ENCODE measurements at regions not wholly inside any gene's neighbourhood (a gene's known extent, or its start where the extent isn't known, plus 50 kb on each side); places are given as distances from the start of the nearest gene placed in this dataset.

DNA sequence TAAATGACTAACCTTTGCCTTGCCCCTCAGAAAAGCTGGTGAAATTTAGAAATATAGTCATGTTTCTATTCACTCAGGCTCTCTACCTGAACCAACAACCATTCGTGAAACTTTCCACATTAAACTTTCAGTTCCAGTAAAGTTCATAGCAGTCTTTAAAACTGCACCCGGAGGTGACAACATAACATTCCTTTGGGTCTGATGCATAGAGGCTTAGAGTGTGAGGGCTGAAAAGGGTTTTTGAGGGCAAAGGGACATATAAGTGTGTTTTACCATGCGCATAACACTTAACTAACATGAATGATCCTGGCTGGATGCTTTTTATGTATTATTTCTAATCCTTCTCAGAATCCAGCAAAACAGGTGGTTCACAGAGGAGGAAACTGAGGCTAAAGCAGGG is 471.7 kb upstream of the MCTP2 start (continued):
- TF ChIP-seq, protein P1, sequence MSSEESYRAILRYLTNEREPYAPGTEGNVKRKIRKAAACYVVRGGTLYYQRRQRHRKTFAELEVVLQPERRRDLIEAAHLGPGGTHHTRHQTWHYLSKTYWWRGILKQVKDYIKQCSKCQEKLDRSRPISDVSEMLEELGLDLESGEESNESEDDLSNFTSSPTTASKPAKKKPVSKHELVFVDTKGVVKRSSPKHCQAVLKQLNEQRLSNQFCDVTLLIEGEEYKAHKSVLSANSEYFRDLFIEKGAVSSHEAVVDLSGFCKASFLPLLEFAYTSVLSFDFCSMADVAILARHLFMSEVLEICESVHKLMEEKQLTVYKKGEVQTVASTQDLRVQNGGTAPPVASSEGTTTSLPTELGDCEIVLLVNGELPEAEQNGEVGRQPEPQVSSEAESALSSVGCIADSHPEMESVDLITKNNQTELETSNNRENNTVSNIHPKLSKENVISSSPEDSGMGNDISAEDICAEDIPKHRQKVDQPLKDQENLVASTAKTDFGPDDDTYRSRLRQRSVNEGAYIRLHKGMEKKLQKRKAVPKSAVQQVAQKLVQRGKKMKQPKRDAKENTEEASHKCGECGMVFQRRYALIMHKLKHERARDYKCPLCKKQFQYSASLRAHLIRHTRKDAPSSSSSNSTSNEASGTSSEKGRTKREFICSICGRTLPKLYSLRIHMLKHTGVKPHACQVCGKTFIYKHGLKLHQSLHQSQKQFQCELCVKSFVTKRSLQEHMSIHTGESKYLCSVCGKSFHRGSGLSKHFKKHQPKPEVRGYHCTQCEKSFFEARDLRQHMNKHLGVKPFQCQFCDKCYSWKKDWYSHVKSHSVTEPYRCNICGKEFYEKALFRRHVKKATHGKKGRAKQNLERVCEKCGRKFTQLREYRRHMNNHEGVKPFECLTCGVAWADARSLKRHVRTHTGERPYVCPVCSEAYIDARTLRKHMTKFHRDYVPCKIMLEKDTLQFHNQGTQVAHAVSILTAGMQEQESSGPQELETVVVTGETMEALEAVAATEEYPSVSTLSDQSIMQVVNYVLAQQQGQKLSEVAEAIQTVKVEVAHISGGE (CRISPR knock-in tag; IDR thresholded peaks at IDR 0.05), result no peak
- TF ChIP-seq SREBF1 (IDR thresholded peaks at IDR 0.05; ENCODE audit: low read length) (no peak), CBFB (IDR thresholded peaks at IDR 0.05; ENCODE audit: low read depth) (no peak), ATF3 (IDR thresholded peaks at IDR 0.05; ENCODE audit: borderline replicate concordance, extremely low read depth, low read depth, low read length) (no peak), SUPT20H (IDR thresholded peaks at IDR 0.05; ENCODE audit: borderline replicate concordance, control insufficient read depth, low read depth, low read length) (no peak), SUZ12 (IDR thresholded peaks at IDR 0.05; ENCODE audit: unreplicated experiment) (no peak), RCOR1 (conservative IDR thresholded peaks at IDR 0.05; ENCODE audit: low read depth, low read length) (no peak), HDAC2 (IDR thresholded peaks at IDR 0.05) (no peak)
- TF ChIP-seq, protein P2, sequence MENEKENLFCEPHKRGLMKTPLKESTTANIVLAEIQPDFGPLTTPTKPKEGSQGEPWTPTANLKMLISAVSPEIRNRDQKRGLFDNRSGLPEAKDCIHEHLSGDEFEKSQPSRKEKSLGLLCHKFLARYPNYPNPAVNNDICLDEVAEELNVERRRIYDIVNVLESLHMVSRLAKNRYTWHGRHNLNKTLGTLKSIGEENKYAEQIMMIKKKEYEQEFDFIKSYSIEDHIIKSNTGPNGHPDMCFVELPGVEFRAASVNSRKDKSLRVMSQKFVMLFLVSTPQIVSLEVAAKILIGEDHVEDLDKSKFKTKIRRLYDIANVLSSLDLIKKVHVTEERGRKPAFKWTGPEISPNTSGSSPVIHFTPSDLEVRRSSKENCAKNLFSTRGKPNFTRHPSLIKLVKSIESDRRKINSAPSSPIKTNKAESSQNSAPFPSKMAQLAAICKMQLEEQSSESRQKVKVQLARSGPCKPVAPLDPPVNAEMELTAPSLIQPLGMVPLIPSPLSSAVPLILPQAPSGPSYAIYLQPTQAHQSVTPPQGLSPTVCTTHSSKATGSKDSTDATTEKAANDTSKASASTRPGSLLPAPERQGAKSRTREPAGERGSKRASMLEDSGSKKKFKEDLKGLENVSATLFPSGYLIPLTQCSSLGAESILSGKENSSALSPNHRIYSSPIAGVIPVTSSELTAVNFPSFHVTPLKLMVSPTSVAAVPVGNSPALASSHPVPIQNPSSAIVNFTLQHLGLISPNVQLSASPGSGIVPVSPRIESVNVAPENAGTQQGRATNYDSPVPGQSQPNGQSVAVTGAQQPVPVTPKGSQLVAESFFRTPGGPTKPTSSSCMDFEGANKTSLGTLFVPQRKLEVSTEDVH (IDR thresholded peaks at IDR 0.05; ENCODE audit: low read depth, partially characterized antibody), result no peak

Data from GM12878 (cell line).